ENCODE measurements at regions not wholly inside any gene's neighbourhood (a gene's known extent, or its start where the extent isn't known, plus 50 kb on each side); places are given as distances from the start of the nearest gene placed in this dataset.

DNA sequence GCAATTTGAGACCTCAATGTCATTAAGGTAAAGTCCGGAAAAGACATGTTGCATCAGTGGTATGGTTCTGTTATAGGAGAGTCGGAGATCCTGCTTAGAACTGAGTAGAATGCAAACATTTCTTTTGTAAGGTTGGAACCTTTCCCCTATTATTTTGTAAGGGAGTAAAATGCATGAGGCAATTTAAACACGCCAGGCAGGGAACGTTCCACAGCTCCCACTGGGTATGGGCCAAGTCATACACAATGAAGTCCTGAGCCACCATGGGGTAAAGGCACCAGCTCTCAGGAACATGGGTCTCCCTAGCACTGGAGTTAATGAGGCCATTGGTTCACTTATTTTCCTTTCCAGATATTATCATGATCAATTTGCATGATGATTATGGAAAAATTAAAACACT, 116.6 kb upstream of the NR2F2 start:
- no peak for TF ChIP-seq POLR2AphosphoS5 (IDR thresholded peaks at IDR 0.05; ENCODE audit: low read depth, low read length)
- TF ChIP-seq POLR2A (IDR thresholded peaks at IDR 0.05; ENCODE audit: low read depth, low read length) = no peak
- TF ChIP-seq TAF1 (IDR thresholded peaks at IDR 0.05; ENCODE audit: low read depth, low read length) = no peak

Measured in GM12891 (cell line).